ENCODE measurements at regions not wholly inside any gene's neighbourhood (a gene's known extent, or its start where the extent isn't known, plus 50 kb on each side); places are given as distances from the start of the nearest gene placed in this dataset.

GRCh38 chr10:3413937-3414666 lies 241.5 kb upstream of the PITRM1 start:
- DNase-seq (ENCODE audit: low read depth in 2 of 2): no peak

DNA sequence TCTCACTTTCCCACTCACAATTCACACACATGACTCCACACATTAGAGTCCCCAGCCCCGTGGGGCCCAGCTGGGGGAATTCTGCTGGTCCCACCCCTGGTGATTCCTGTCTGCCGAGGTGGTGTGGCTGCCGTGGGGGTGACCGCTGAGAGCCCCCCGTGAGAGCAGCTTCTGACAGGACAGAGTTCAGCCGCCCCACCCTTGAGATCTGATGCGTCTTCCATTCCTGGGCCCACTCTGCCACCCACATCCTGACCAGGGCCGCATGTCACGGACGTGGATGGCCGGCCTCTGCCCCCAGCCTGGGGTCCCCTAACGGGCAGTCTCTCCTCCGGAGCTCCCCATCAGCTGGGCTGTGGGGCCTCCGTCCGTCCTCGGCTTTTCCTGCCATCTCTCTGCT lies 240.1 kb upstream of the PITRM1 start:
- no peak for DNase-seq (ENCODE audit: low read depth in 2 of 2)

- no peak for DNase-seq (ENCODE audit: low read depth in 2 of 2)
Measured at GRCh38 chr10:3412071-3412582, 239.5 kb upstream of the PITRM1 start.

DNA sequence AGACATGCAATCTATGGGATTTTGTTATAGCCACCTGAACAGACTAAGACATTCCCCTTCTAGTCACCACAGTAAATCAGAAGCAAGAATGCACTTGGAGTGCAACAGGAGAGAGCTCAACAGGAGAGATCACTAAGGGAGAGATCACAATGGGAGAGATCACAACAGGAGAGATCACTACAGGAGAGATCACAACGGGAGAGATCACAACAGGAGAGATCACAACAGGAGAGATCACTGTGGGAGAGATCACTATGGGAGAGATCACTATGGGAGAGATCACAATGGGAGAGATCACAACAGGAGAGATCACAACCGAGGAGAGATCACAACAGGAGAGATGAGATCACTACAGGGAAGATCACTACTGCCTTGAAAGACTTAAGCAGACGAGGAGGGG lies 238.5 kb upstream of the PITRM1 start:
- DNase-seq (ENCODE audit: low read depth in 2 of 2): no peak

DNA sequence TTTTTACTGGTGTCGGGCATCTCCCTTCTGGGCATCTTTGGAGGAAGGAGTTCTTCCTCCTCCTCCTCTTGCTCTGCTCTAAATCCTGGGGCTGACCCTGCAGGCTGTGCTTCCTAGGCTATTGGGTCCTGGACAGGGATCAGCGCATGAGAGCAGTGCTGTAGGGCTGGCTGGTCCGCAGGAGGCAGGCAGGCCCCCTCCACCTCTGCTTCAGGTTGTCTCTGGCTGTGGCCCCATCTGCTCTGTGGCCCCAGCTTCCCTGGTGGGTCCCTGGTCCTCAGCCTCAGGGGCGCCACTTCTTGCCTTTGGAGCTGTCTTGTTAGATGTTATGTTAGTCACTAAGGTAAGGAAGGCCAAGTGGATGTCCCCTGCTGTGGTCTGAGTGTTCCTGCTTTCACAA lies 237.3 kb upstream of the PITRM1 start:
- no peak for DNase-seq (ENCODE audit: low read depth in 2 of 2)

GRCh38 chr10:3408603-3409365 lies 236.2 kb upstream of the PITRM1 start:
- DNase-seq (ENCODE audit: low read depth in 2 of 2): no peak

DNA sequence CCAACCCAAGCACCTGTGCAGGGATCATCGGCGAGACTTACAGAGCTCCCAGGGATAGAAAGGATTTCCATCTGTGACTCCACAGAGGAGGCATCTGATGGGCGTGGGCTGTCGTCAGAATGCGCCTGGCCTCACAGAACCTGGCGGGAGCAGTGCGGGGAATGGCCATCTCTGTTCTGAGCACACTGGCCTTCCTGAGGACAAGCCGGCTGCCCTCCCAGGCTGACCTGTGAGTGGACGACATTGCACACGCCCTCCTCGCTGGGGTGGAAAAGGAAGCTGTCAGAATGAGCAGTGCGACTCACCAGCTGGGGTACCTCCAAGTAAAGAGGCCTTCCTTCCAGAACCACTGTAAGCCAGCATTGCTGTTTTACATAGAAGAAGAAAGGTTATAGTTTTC lies 234.6 kb upstream of the PITRM1 start:
- DNase-seq (ENCODE audit: low read depth in 2 of 2): no peak

GRCh38 chr10:3406556-3406955 lies 234.0 kb upstream of the PITRM1 start:
- DNase-seq (ENCODE audit: low read depth in 2 of 2): no peak

- no peak for DNase-seq (ENCODE audit: low read depth in 2 of 2)
Measured at GRCh38 chr10:3404381-3404780, 231.8 kb upstream of the PITRM1 start.

DNA sequence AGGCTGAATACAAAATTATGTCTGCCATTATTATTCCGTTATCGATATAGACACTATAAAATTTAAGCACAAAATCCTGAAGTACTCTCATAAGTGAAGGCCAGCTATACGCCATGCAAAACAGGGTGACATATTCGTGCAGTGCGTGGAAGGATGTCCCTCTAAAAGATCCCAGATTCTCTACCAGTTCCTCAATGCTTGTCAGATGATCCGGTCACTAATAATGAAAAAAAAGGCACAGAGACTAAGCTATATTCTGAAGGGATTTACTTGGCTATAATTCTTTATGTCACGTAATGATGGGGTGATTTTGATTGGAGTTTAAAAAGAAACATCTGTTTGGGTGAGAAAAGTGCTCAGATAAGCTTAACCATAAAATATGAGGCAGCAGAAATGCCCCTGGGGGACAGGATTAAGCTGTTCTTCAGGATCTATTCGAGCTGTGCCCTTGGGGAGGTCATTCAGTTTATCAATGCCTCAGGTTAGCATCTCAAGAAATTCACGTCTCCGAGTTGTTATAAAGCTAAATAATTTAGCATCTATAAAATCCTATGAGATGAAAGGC lies 229.7 kb upstream of the PITRM1 start:
- DNase-seq (ENCODE audit: low read depth in 2 of 2): no peak

DNA sequence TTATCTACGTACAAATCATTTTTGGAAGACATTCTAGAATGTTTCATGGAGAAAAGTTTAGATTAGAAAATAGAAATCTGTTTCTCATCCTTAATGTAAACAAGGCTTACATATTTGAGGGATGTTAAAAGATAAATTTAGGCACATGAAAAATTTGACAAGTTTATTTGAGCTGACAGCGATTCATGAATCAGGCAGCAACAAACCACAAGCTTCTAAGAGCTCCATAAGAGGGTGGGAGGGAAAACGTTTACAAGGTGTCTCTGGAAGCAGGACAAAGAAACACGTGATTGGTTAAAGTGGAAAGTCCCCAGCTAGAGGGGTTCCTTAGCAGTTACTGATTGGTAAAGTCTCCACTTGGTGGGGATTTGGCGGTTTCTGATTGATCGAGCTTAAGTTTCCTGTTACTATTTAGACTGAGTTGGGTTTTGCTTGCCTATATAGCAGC lies 228.9 kb upstream of the PITRM1 start:
- DNase-seq (ENCODE audit: low read depth in 2 of 2): no peak

DNA sequence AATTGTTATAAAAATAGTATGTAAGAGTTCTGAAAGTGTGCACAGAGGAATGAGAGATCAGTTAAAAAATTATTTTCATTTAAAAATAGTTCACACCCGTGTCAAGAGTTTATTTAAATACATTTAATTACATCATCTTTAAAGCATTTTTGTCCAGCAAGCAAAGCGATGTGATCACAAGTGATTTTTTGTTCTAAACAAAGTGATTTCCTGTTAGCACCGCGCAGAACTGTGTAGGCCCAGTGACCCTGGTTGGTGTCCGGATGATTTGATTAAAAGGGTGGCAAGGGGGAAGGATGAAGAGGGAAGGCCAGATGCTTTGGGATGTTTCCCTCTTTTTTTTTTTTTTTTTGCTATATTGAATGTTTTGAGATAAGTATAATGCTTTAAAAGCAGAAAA lies 227.8 kb upstream of the PITRM1 start:
- DNase-seq (ENCODE audit: low read depth in 2 of 2): no peak

DNA sequence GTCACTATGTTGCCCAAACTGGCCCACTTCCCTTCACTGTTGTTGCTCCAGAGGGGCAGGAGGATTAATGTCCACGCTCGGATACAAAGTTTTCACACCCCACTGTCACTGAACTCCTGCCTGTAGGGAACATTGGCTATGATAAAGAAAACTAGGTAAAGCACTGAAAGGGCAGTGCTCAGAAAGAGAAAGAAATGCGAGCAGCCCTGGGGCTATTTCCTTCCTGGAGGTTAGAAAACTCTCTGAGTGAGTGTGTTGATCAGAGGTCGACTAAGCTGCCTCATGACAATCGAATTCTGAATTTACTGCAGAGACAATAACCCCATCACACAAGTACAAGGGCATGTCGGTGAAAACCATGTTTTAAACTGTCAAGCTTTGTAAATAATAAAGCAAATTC lies 227.2 kb upstream of the PITRM1 start:
- DNase-seq (ENCODE audit: low read depth in 2 of 2): no peak

DNA sequence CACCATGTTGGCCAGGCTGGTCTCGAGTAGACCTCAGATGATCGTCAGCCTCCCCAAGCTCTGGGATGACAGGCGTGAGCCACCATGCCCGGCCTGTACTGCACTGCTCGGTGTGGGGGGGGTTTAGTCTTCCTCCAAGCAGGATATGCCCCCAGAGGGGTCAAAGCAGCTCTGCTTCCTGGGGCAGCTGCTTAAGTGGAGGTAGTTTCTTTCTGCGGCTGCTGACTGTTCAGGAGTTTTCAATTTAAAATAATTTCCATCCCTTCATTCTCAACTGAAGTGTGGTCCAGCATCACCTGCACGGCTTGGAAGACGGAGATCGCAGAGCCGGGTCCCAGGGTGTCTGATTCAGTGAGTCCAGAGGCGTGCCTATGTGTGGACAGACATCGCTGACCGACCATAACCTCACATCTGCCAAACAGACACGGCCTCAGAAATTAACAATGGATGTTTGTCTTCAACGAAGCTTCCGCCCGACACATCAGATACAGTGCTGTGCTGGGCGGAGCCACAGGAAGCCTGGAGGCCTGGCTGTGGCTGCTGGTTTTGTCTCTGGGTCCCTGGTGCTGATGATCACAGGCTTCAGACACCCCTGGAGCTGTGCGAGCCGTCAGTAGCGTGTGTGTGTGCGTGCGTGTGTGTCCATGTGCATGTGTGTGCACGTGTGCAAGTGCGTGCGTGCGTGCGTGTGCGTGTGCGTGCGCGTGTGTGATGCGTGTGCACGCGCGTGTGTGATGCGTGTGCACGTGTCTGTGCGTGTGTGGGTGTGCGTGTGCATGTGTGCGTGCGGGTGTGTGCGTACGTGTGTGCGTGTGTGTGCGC lies 226.5 kb upstream of the PITRM1 start:
- no peak for DNase-seq (ENCODE audit: low read depth in 2 of 2)

- DNase-seq (ENCODE audit: low read depth in 2 of 2): no peak
Measured at GRCh38 chr10:3397846-3398245, 225.3 kb upstream of the PITRM1 start.

- no peak for DNase-seq (ENCODE audit: low read depth in 2 of 2)
Measured at GRCh38 chr10:3397231-3397630, 224.6 kb upstream of the PITRM1 start.

DNA sequence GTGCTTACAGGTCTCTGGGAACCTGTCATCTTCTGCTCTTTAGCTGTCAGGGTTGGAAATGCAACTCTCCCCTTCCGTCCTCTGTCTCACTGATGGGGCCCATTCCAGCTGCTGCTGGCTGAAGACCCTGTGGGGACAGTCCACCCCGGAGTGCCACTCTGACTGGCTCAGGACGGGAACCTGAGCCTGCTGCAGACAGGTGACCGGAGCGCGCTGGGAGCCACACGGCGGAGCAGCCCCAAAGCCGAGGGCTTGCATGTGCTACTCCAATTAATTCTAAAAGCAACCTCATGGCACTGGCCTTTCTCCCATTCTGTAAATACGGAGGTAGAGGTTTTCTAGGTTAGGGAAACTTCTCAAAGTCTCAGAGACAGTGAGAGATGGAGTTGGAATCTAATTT lies 223.5 kb upstream of the PITRM1 start:
- DNase-seq (ENCODE audit: low read depth in 2 of 2): no peak

DNA sequence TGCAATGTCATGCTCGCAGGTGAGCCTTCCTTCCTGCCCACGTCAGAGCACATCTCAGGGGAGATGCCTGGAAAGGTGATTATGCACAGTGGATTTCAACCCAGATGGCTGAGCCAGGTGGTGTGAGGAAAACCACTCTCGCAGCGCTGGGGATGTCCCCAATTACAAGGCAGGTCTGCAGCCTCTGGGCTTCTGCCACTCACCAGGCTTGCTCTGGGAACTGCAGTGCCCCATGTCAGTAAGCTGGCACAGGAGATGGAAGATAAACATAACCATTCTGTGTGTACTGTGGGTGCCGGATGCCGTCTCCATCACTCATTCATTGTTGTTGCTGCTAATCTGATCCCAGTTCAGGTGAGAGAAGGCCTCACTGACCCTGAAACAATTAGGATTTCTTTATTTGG lies 222.9 kb upstream of the PITRM1 start:
- no peak for DNase-seq (ENCODE audit: low read depth in 2 of 2)

DNA sequence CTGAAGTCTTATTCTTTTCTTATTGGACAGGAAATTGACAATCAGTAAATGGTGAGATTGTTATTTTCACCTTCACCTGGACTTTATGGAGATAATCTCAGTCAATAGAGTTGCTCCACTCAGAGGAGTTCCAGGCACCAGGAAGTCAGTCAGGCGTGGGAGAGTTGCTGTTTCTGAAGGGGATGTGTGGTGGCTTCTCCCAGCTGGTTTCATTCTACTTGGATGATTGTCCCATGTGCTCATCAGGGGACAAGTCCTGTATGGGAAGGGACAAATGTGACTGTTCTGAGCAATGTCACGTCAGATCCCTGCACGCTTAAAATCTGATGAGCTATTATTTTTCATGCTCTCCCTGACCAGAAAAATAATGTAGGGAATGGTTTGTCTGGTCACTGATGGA lies 222.5 kb upstream of the PITRM1 start:
- DNase-seq (ENCODE audit: low read depth in 2 of 2): no peak

DNA sequence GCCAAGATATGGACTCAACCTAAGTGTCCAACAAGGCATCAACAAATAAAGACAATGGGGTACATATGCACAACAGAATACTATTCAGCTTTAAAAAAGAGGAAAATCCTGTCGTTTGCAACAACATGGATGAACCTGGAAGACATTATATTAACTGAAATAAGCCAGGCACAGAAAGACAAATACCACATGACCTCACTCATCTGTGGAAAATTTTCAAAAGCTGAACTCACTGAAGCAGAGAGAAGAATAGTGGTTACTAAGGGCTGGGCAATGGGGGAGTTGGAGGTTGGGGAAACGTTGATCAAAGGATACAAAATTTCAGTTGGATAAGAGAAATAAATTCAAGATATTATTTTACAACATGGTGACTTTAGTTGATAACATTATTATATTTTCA lies 221.4 kb upstream of the PITRM1 start:
- DNase-seq (ENCODE audit: low read depth in 2 of 2): no peak

DNA sequence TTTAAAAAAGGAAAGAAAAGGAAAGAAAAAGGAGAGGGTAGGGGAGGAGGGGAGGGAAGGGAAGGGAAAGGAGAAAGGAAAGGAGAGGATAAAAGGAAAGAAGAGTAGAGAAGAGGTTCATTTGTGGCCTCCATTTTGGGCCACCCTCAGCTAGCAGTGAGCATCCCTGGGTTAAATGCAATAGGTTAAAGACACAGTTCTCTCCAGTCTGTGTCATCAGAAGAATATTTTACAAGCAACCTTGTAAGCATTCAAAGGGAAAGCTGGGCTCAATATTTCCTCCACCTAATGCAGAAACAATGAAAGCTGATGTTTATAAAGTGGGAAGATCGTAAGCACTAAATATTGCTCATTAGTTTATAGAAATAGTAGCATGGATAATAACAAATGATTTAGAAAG lies 219.1 kb upstream of the PITRM1 start:
- DNase-seq (ENCODE audit: low read depth in 2 of 2): no peak

DNA sequence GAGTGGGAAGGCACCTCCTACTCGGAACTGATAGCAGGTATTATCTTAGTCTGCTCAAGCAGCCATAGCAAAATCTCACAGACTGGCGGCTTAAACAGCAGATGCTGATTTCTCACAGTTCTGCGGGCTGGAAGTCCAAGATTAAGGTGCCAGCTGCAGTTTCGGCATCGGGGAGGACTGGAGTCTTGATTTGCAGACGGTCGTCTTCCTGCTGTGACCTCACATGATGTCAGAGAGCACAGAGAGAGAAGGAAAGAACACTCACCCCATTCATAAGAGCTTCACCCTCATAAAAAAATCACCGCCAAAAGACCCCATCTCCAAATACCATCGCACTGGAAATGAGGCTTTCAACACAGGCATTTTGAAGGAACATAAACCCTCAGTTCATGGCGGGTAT lies 216.5 kb upstream of the PITRM1 start:
- DNase-seq (ENCODE audit: low read depth in 2 of 2): no peak

Data from stimulated activated CD4-positive, alpha-beta T cell treated with anti-CD3 and anti-CD28 coated beads, Interleukin-4, amount 100 ng/mL, for 48 hours (primary cell).